Peyer's patch (tissue), 4 donors: ENCODE measurements at regions not wholly inside any gene's neighbourhood (a gene's known extent, or its start where the extent isn't known, plus 50 kb on each side); places are given as distances from the start of the nearest gene placed in this dataset.

Experiments
- CTCF ChIP-seq, 6 experiments: fragments of 450-650 bp in 4 of 6; fragments of 200-600 bp in 2 of 6; sonication (generic) in 1 of 6; IDR thresholded peaks; one replicate each; pipeline ENCODE4 v1.5.1; 2017 to 2019; ENCODE audit warnings: antibody characterized with exemption in 6 of 6, mild to moderate bottlenecking in 3 of 6, moderate library complexity in 1 of 6
- POLR2A ChIP-seq, 2 donors: fragments of 450-650 bp; IDR thresholded peaks; one replicate each; pipeline ENCODE4 v1.5.1; 2017; ENCODE audit warnings: antibody characterized with exemption in 2 of 2, mild to moderate bottlenecking in 2 of 2, moderate library complexity in 2 of 2

GRCh38 chr15:31158858-31159569 lies 57.5 kb upstream of the TRPM1 start:
- TF ChIP-seq POLR2A (IDR thresholded peaks at IDR 0.05) (no peak), CTCF (IDR thresholded peaks at IDR 0.05) (no peak)
